ENCODE measurements at regions not wholly inside any gene's neighbourhood (a gene's known extent, or its start where the extent isn't known, plus 50 kb on each side); places are given as distances from the start of the nearest gene placed in this dataset.

- TF ChIP-seq GATA2 (IDR thresholded peaks at IDR 0.05; ENCODE audit: low read depth, low read length) (no peak), GATA3 (IDR thresholded peaks at IDR 0.05; ENCODE audit: low read depth, low read length) (no peak)
Observed at GRCh38 chr15:93246266-93247242, 157.5 kb upstream of the RGMA start.

- TF ChIP-seq GATA3 (IDR thresholded peaks at IDR 0.05; ENCODE audit: low read depth, low read length) (no peak), GATA2 (IDR thresholded peaks at IDR 0.05; ENCODE audit: low read depth, low read length) (no peak)
Observed at GRCh38 chr15:93245661-93246042, 156.6 kb upstream of the RGMA start.

GRCh38 chr15:93244696-93245660 is 156.0 kb upstream of the RGMA start:
- no peak for TF ChIP-seq GATA3 (IDR thresholded peaks at IDR 0.05; ENCODE audit: low read depth, low read length)
- no peak for TF ChIP-seq GATA2 (IDR thresholded peaks at IDR 0.05; ENCODE audit: low read depth, low read length)

- TF ChIP-seq GATA2 (IDR thresholded peaks at IDR 0.05; ENCODE audit: low read depth, low read length), result no peak
- TF ChIP-seq GATA3 (IDR thresholded peaks at IDR 0.05; ENCODE audit: low read depth, low read length), result no peak
Observed at GRCh38 chr15:93243573-93243972, 154.6 kb upstream of the RGMA start.

GRCh38 chr15:93241696-93242585 is 152.9 kb upstream of the RGMA start:
- TF ChIP-seq GATA3 (IDR thresholded peaks at IDR 0.05; ENCODE audit: low read depth, low read length) (no peak), GATA2 (IDR thresholded peaks at IDR 0.05; ENCODE audit: low read depth, low read length) (no peak)

GRCh38 chr15:93239993-93240392 is 151.0 kb upstream of the RGMA start:
- TF ChIP-seq GATA2 (IDR thresholded peaks at IDR 0.05; ENCODE audit: low read depth, low read length) (no peak), GATA3 (IDR thresholded peaks at IDR 0.05; ENCODE audit: low read depth, low read length) (no peak)

- no peak for TF ChIP-seq GATA2 (IDR thresholded peaks at IDR 0.05; ENCODE audit: low read depth, low read length)
- no peak for TF ChIP-seq GATA3 (IDR thresholded peaks at IDR 0.05; ENCODE audit: low read depth, low read length)
Observed at GRCh38 chr15:93239591-93239990, 150.6 kb upstream of the RGMA start.

- TF ChIP-seq GATA3 (IDR thresholded peaks at IDR 0.05; ENCODE audit: low read depth, low read length) (no peak), GATA2 (IDR thresholded peaks at IDR 0.05; ENCODE audit: low read depth, low read length) (no peak)
Observed at GRCh38 chr15:93238641-93239040, 149.6 kb upstream of the RGMA start.

- TF ChIP-seq GATA3 (IDR thresholded peaks at IDR 0.05; ENCODE audit: low read depth, low read length), result no peak
- TF ChIP-seq GATA2 (IDR thresholded peaks at IDR 0.05; ENCODE audit: low read depth, low read length), result no peak
Observed at GRCh38 chr15:93235926-93236780, 147.1 kb upstream of the RGMA start.

GRCh38 chr15:93235269-93235668 is 146.3 kb upstream of the RGMA start:
- TF ChIP-seq GATA2 (IDR thresholded peaks at IDR 0.05; ENCODE audit: low read depth, low read length) (no peak), GATA3 (IDR thresholded peaks at IDR 0.05; ENCODE audit: low read depth, low read length) (no peak)

- TF ChIP-seq GATA2 (IDR thresholded peaks at IDR 0.05; ENCODE audit: low read depth, low read length) (no peak), GATA3 (IDR thresholded peaks at IDR 0.05; ENCODE audit: low read depth, low read length) (no peak)
Observed at GRCh38 chr15:93233710-93234109, 144.7 kb upstream of the RGMA start.

GRCh38 chr15:93232845-93233244 is 143.8 kb upstream of the RGMA start:
- TF ChIP-seq GATA2 (IDR thresholded peaks at IDR 0.05; ENCODE audit: low read depth, low read length) (no peak), GATA3 (IDR thresholded peaks at IDR 0.05; ENCODE audit: low read depth, low read length) (no peak)

All from SH-SY5Y (cell line).